Mesendoderm (in vitro differentiated cells): ENCODE measurements at regions not wholly inside any gene's neighbourhood (a gene's known extent, or its start where the extent isn't known, plus 50 kb on each side); places are given as distances from the start of the nearest gene placed in this dataset.
"Not testable (repeated sequence)": the region's sequence is repeated elsewhere in the genome, so short reads cannot be mapped to it uniquely, and the experiment has no call there.

Source experiments
- DNase-seq: peaks from one replicate; pipeline ENCODE4 v3.0.0; 2013
- H2AK5ac ChIP-seq: 2 replicates; pipeline ENCODE4 v1.6.1; 2013; ENCODE audit warnings: low read length, inconsistent platforms
- H2BK120ac ChIP-seq: 2 replicates; pipeline ENCODE4 v1.6.1; 2013; ENCODE audit warnings: low read depth, mild to moderate bottlenecking, low read length, moderate library complexity, mixed read lengths
- H2BK15ac ChIP-seq: replicated peaks from 2 replicates; pipeline ENCODE4 v1.6.1; 2013; ENCODE audit warnings: low read depth, mild to moderate bottlenecking, moderate library complexity
- H2BK5ac ChIP-seq: 2 replicates; pipeline ENCODE4 v1.6.1; 2013; ENCODE audit warnings: low read length, inconsistent platforms
- H3K18ac ChIP-seq: 2 replicates; pipeline ENCODE4 v1.6.1; 2013; ENCODE audit warnings: mild to moderate bottlenecking, low read length, mixed read lengths
- H3K23ac ChIP-seq: one replicate; pipeline ENCODE4 v1.6.1; 2013; ENCODE audit warnings: low read length
- H3K27ac ChIP-seq: 2 replicates; pipeline ENCODE4 v1.5.1; 2013; ENCODE audit warnings: low read depth, mild to moderate bottlenecking, inconsistent platforms, low read length, moderate library complexity
- H3K27me3 ChIP-seq: 2 replicates; pipeline ENCODE4 v1.6.1; 2013; ENCODE audit warnings: low read length, control low read depth, mild to moderate bottlenecking, inconsistent platforms; ENCODE audit not compliant: insufficient read depth, poor library complexity
- H3K36me3 ChIP-seq: 2 replicates; pipeline ENCODE4 v1.6.1; 2013; ENCODE audit warnings: low read length, inconsistent platforms; ENCODE audit not compliant: control insufficient read depth, insufficient read depth
- H3K4ac ChIP-seq: one replicate; pipeline ENCODE4 v1.6.1; 2013; ENCODE audit warnings: low read depth, mild to moderate bottlenecking, low read length, moderate library complexity
- H3K4me1 ChIP-seq: 2 replicates; pipeline ENCODE4 v1.6.1; 2013; ENCODE audit warnings: low read depth, low read length, inconsistent platforms; ENCODE audit not compliant: control insufficient read depth
- H3K4me2 ChIP-seq: 2 replicates; pipeline ENCODE4 v1.6.1; 2013; ENCODE audit warnings: low read length
- H3K4me3 ChIP-seq: 2 replicates; pipeline ENCODE4 v1.5.1; 2013; ENCODE audit warnings: mild to moderate bottlenecking, low read length
- H3K56ac ChIP-seq: one replicate; pipeline ENCODE4 v1.6.1; 2013; ENCODE audit warnings: low read length
- H3K79me1 ChIP-seq: 2 replicates; pipeline ENCODE4 v1.6.1; 2013; ENCODE audit warnings: low read length, inconsistent platforms
- H3K79me2 ChIP-seq: 2 replicates; pipeline ENCODE4 v1.6.1; 2013; ENCODE audit warnings: mild to moderate bottlenecking, low read length; ENCODE audit not compliant: control insufficient read depth, insufficient read depth
- H3K9ac ChIP-seq: 2 replicates; pipeline ENCODE4 v1.6.1; 2013; ENCODE audit warnings: low read length, inconsistent platforms
- H4K5ac ChIP-seq: one replicate; pipeline ENCODE4 v1.6.1; 2013; ENCODE audit warnings: low read length
- H4K8ac ChIP-seq: one replicate; pipeline ENCODE4 v1.6.1; 2013; ENCODE audit warnings: low read depth, mild to moderate bottlenecking, control low read depth, low read length, moderate library complexity
- WGBS: extraction: QIAGEN DNeasy Blood & Tissue Kit; methylation state at CpG from one replicate; pipeline ENCODE4 v1.1.7; 2013; ENCODE audit warnings: low lambda C conversion rate, missing lambda C conversion rate; ENCODE audit not compliant: insufficient coverage; ENCODE audit errors: extremely low coverage; 5-methylcytosine and 5-hydroxymethylcytosine counted together

- H3K27me3 ChIP-seq: not testable (repeated sequence)
Measured at GRCh38 chr5:99161538-99161937, 232.7 kb upstream of the CHD1 start.

DNA sequence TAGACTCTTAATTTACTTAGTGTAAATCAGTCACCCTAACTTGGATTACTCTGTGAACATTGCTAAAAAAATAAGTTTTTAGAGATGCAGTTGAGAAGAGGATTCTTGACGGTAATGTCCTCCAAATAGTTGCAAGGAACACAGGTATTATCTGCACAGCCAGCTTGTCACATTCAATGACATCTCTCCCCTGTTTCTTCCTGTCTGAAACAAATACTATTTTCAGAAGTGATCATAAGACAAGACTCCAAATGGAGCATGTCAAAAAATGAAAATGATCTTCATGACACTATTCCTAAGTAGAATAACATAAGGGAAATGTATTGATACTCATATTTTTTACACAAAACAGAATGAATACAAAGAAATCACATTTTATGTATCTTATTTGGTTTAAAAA, 227.9 kb upstream of the CHD1 start:
- no peak for DNase-seq
- Histone ChIP-seq H2BK120ac (no peak overlapping the region), H3K79me1 (no peaks in the 10 kb centered on the region), H3K27ac (no peak overlapping the region), H3K4me1 (no peaks in the 10 kb centered on the region), H3K27me3 (no peaks in the 10 kb centered on the region), H4K8ac (no peak overlapping the region), H3K18ac (no peak overlapping the region), H3K9ac (no peak overlapping the region), H2BK15ac (no peak overlapping the region), H3K4me3 (no peak overlapping the region), H3K79me2 (no peaks in the 10 kb centered on the region), H2AK5ac (no peak overlapping the region), H3K23ac (no peak overlapping the region), H3K56ac (no peak overlapping the region), H3K36me3 (no peaks in the 10 kb centered on the region), H2BK5ac (no peak overlapping the region), H3K4me2 (no peak overlapping the region), H3K4ac (no peak overlapping the region), H4K5ac (no peak overlapping the region)
- WGBS: no CpG with 5 or more reads among the region's 1 CpG

More at GRCh38 chr5:99161538-99161937, 232.7 kb upstream of the CHD1 start:
- H2BK15ac ChIP-seq, H3K23ac ChIP-seq, H3K4me2 ChIP-seq, H3K79me2 ChIP-seq, DNase-seq, H3K79me1 ChIP-seq, H3K4me1 ChIP-seq, H2BK5ac ChIP-seq, H3K4ac ChIP-seq, H3K9ac ChIP-seq, H2AK5ac ChIP-seq, H3K56ac ChIP-seq, H3K18ac ChIP-seq, H3K27ac ChIP-seq, H2BK120ac ChIP-seq, H4K5ac ChIP-seq, H3K4me3 ChIP-seq, H3K36me3 ChIP-seq, H4K8ac ChIP-seq: not testable (repeated sequence)
- WGBS: no CpG with 5 or more reads among the region's 4 CpGs

- H3K27me3 ChIP-seq, H3K9ac ChIP-seq, H3K4me3 ChIP-seq, H3K36me3 ChIP-seq, H2AK5ac ChIP-seq, H4K5ac ChIP-seq, H2BK120ac ChIP-seq, H4K8ac ChIP-seq, H3K4me2 ChIP-seq, H3K18ac ChIP-seq, H3K56ac ChIP-seq, H2BK5ac ChIP-seq, H3K4ac ChIP-seq, H3K79me1 ChIP-seq, H3K79me2 ChIP-seq, H3K23ac ChIP-seq, H2BK15ac ChIP-seq, DNase-seq, H3K4me1 ChIP-seq, H3K27ac ChIP-seq: not testable (repeated sequence)
- WGBS: no CpG with 5 or more reads among the region's 1 CpG
Measured at GRCh38 chr5:99143283-99143795, 214.5 kb upstream of the CHD1 start.

DNA sequence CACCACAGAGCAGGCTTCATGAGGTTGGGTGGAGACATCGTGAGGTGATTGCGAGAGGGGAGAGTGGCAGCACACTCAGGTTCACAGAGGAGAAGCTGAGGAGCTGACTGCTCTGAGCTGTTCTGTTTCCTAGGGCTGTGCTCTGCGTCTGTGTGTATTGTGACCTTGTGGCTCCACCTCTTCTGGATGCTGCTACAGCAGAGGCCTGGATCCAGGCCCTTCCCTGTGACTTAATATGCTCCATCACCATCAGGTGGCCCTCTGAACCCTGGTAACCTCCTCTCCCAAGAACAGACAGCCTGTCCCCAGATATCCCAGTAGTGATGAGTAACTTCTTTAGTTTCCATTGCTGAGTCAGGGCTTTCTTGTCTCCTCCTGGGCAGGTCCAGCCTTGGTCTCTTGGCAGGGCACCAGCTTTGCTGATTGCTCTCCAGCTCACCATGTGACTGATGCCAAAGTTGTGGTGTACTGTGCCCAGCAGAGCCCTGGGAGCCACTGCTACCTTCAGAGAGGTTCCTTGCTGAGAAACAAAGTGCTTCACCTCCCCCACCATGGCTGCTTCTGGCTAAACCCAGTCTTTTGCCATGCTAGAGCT, 212.8 kb upstream of the CHD1 start:
- H3K18ac ChIP-seq: no peak overlapping the region
- DNase-seq: peak; percentile 31
- H2BK120ac ChIP-seq: no peak overlapping the region
- no peak overlapping the region for H2BK15ac ChIP-seq
- no peak overlapping the region for H4K5ac ChIP-seq
- no peak overlapping the region for H3K27ac ChIP-seq
- no peak overlapping the region for H2BK5ac ChIP-seq
- no peak overlapping the region for H2AK5ac ChIP-seq
- no peaks in the 10 kb centered on the region for H3K4me1 ChIP-seq
- H3K27me3 ChIP-seq: no peaks in the 10 kb centered on the region
- H3K23ac ChIP-seq: no peak overlapping the region
- H3K79me1 ChIP-seq: no peaks in the 10 kb centered on the region
- no peak overlapping the region for H3K4me2 ChIP-seq
- no peak overlapping the region for H4K8ac ChIP-seq
- no peaks in the 10 kb centered on the region for H3K79me2 ChIP-seq
- no peak overlapping the region for H3K4me3 ChIP-seq
- H3K9ac ChIP-seq: no peak overlapping the region
- H3K56ac ChIP-seq: no peak overlapping the region
- H3K36me3 ChIP-seq: no peaks in the 10 kb centered on the region
- H3K4ac ChIP-seq: no peak overlapping the region
- WGBS: no CpG with 5 or more reads among the region's 3 CpGs

GRCh38 chr5:99138911-99139310, 210.1 kb upstream of the CHD1 start:
- H3K79me2 ChIP-seq: no peaks in the 10 kb centered on the region
- no peak overlapping the region for H4K8ac ChIP-seq
- H3K18ac ChIP-seq: no peak overlapping the region
- no peak overlapping the region for H4K5ac ChIP-seq
- no peak overlapping the region for H2BK5ac ChIP-seq
- H3K79me1 ChIP-seq: no peaks in the 10 kb centered on the region
- no peak overlapping the region for H3K4ac ChIP-seq
- no peak overlapping the region for H3K9ac ChIP-seq
- DNase-seq: no peak
- no peak overlapping the region for H3K27ac ChIP-seq
- no peak overlapping the region for H3K56ac ChIP-seq
- H3K4me3 ChIP-seq: no peak overlapping the region
- no peak overlapping the region for H3K23ac ChIP-seq
- no peaks in the 10 kb centered on the region for H3K27me3 ChIP-seq
- H2BK120ac ChIP-seq: no peak overlapping the region
- no peaks in the 10 kb centered on the region for H3K4me1 ChIP-seq
- no peak overlapping the region for H3K4me2 ChIP-seq
- no peaks in the 10 kb centered on the region for H3K36me3 ChIP-seq
- H2AK5ac ChIP-seq: no peak overlapping the region
- H2BK15ac ChIP-seq: no peak overlapping the region
- no CpG with 5 or more reads among the region's 10 CpGs for WGBS

- no peak overlapping the region for H2BK120ac ChIP-seq
- H3K56ac ChIP-seq: no peak overlapping the region
- no peak overlapping the region for H2AK5ac ChIP-seq
- no peak overlapping the region for H2BK15ac ChIP-seq
- no peaks in the 10 kb centered on the region for H3K27me3 ChIP-seq
- H3K4ac ChIP-seq: no peak overlapping the region
- no peak overlapping the region for H2BK5ac ChIP-seq
- DNase-seq: no peak
- H3K4me2 ChIP-seq: no peak overlapping the region
- no peak overlapping the region for H4K8ac ChIP-seq
- H3K36me3 ChIP-seq: no peaks in the 10 kb centered on the region
- no peak overlapping the region for H3K18ac ChIP-seq
- H4K5ac ChIP-seq: no peak overlapping the region
- no peaks in the 10 kb centered on the region for H3K4me1 ChIP-seq
- no peak overlapping the region for H3K9ac ChIP-seq
- no CpG with 5 or more reads among the region's 4 CpGs for WGBS
- H3K27ac ChIP-seq: no peak overlapping the region
- H3K79me2 ChIP-seq: no peaks in the 10 kb centered on the region
- no peaks in the 10 kb centered on the region for H3K79me1 ChIP-seq
- H3K4me3 ChIP-seq: no peak overlapping the region
- H3K23ac ChIP-seq: no peak overlapping the region
Measured at GRCh38 chr5:99133921-99134320, 205.1 kb upstream of the CHD1 start.
